Naive thymus-derived CD4-positive, alpha-beta T cell (primary cell): ENCODE measurements at regions not wholly inside any gene's neighbourhood (a gene's known extent, or its start where the extent isn't known, plus 50 kb on each side); places are given as distances from the start of the nearest gene placed in this dataset.

Source experiments
- ATAC-seq: fragments of 150-1000 bp; cut with Tn5 transposase; 2 replicates; pipeline ENCODE4 v1.10.0; 2021; ENCODE audit warnings: mild to moderate bottlenecking, moderate library complexity
- CTCF ChIA-PET: fragments of 350-600 bp; sonication (Branson Sonifier 250); formaldehyde crosslinking; loops from one replicate; lab custom pipeline; 2021; ENCODE audit warnings: antibody characterized with exemption; lab: Charles Lee
- POLR2A ChIA-PET: fragments of 350-600 bp; sonication (Branson Sonifier 250); formaldehyde crosslinking; loops from one replicate; lab custom pipeline; 2021; ENCODE audit warnings: antibody characterized with exemption, inconsistent platforms; lab: Charles Lee
- DNase-seq, 9 donors: peaks; one replicate each; pipeline versions ENCODE4 v3.0.0 to v3.0.0-alpha.2; 2020 to 2022; ENCODE audit warnings: mixed read lengths in 1 of 9
- H3K27ac ChIP-seq: one replicate; pipeline ENCODE4 v1.7.0; 2013; ENCODE audit warnings: mild to moderate bottlenecking, low read depth, low read length, moderate library complexity
- H3K27me3 ChIP-seq, 2 donors: one replicate each; pipeline ENCODE4 v1.7.0; 2013; ENCODE audit warnings: low read length in 2 of 2, mild to moderate bottlenecking in 2 of 2, moderate library complexity in 2 of 2; ENCODE audit not compliant: control insufficient read depth in 2 of 2, insufficient read depth in 2 of 2
- H3K36me3 ChIP-seq, 3 experiments: 1 replicate in 2 of 3; 2 replicates in 1 of 3; pipeline ENCODE4 v1.7.0; 2013; ENCODE audit warnings: low read length in 3 of 3, mild to moderate bottlenecking in 3 of 3, moderate library complexity in 1 of 3; ENCODE audit not compliant: insufficient read depth in 3 of 3, control insufficient read depth in 2 of 3
- H3K4me1 ChIP-seq, 2 donors: one replicate each; pipeline ENCODE4 v1.7.0; 2013; ENCODE audit warnings: low read length in 2 of 2, mild to moderate bottlenecking in 2 of 2, moderate library complexity in 1 of 2; ENCODE audit not compliant: control insufficient read depth in 2 of 2, insufficient read depth in 2 of 2
- H3K4me3 ChIP-seq: 2 replicates; pipeline ENCODE4 v1.7.0; 2013; ENCODE audit warnings: mild to moderate bottlenecking, low read length
- H3K9me3 ChIP-seq, 3 experiments: 1 replicate in 2 of 3; 2 replicates in 1 of 3; pipeline ENCODE4 v1.7.0; 2013; ENCODE audit warnings: low read length in 3 of 3; ENCODE audit not compliant: control insufficient read depth in 2 of 3
- H3K27ac Mint-ChIP-seq, 9 donors: one replicate each; pipeline ENCODE4 v1.8.0; 2020 to 2022; ENCODE audit warnings: mixed read lengths in 9 of 9, mild to moderate bottlenecking in 8 of 9, moderate library complexity in 5 of 9, inconsistent platforms in 2 of 9
- H3K27me3 Mint-ChIP-seq, 5 donors: one replicate each; pipeline ENCODE4 v1.8.0; 2021 to 2022; ENCODE audit warnings: mixed read lengths in 5 of 5, mild to moderate bottlenecking in 1 of 5
- H3K36me3 Mint-ChIP-seq, 5 donors: one replicate each; pipeline ENCODE4 v1.8.0; 2020 to 2022; ENCODE audit warnings: mixed read lengths in 5 of 5, mild to moderate bottlenecking in 3 of 5, inconsistent platforms in 1 of 5
- H3K4me1 Mint-ChIP-seq, 7 donors: one replicate each; pipeline ENCODE4 v1.8.0; 2020 to 2022; ENCODE audit warnings: mixed read lengths in 7 of 7, mild to moderate bottlenecking in 3 of 7, inconsistent platforms in 1 of 7
- H3K4me3 Mint-ChIP-seq, 10 donors: one replicate each; pipeline ENCODE4 v1.8.0; 2020 to 2022; ENCODE audit warnings: mild to moderate bottlenecking in 10 of 10, mixed read lengths in 10 of 10, moderate library complexity in 6 of 10, inconsistent platforms in 2 of 10
- H3K9me3 Mint-ChIP-seq, 11 donors: one replicate each; pipeline ENCODE4 v1.8.0; 2020 to 2022; ENCODE audit warnings: mixed read lengths in 11 of 11, mild to moderate bottlenecking in 4 of 11, inconsistent platforms in 1 of 11, moderate library complexity in 1 of 11
- intact Hi-C, 2 donors: fragments of 100-400 bp; cut with micrococcal nuclease; formaldehyde crosslinking; loops; one replicate each; pipeline ENCODE4 v1.15.1; 2023

DNA sequence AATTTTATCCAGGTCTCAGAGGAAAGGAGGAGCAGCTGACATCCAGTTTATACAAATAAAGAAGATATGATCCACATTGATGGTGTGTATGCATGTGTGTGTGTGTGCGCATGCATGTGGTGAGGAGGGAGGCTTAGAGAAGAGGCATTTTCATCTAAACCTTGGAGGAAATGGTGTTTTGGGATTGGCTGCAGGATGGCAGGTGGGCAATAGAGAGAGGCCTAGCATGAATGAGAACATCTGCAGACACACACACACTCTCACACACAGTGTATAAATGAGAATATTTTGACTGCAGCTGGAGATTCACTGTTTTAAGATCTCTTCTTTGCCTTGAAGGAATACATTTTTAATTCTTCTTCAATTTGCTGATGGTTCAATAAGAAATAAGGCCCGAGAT, 61.7 kb upstream of the TMEM17 start:
- H3K4me3 Mint-ChIP-seq = no peak overlapping the region
- H3K4me1 ChIP-seq = no peaks in the 10 kb centered on the region
- peaks cover 17 to 39% (median 31%) of the 10 kb centered on the region in 5 donors for H3K27me3 Mint-ChIP-seq
- ChIA-PET CTCF (no interaction called here), POLR2A (no interaction called here)
- peaks cover 0 to 3% (median 0%) of the 10 kb centered on the region in 5 donors for H3K36me3 Mint-ChIP-seq
- no peaks in the 10 kb centered on the region for H3K9me3 ChIP-seq
- H3K27ac Mint-ChIP-seq = no peak overlapping the region
- H3K27ac ChIP-seq = no peak overlapping the region
- H3K4me3 ChIP-seq = no peak overlapping the region
- no peaks in the 10 kb centered on the region for H3K36me3 ChIP-seq
- no peaks in the 10 kb centered on the region for H3K27me3 ChIP-seq
- H3K9me3 Mint-ChIP-seq = no peaks in the 10 kb centered on the region
- DNase-seq (no peak), ATAC-seq (no peak)
- intact Hi-C loops = no loop called here
- peaks cover 0 to 2% (median 0%) of the 10 kb centered on the region in 7 donors for H3K4me1 Mint-ChIP-seq

DNA sequence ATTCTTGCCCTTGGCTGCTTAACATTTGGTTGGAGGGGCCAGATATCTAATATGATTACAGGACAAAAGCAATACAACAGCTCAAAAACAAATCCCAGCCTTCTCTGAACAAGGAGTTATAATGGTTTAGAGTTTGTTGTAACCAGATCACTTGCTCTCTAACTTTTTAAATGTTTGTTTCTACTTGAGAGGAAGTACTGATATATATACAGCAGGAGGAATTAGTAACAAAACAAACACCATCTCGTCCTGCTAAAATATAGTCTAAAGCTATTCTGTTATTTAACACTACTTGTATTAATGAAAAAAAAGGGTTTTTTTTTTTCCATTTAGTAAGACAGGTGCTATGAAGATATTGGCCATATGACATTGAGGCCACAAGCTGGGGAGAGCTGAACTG, 60.9 kb upstream of the TMEM17 start:
- Histone ChIP-seq H3K4me3 (no peak overlapping the region), H3K36me3 (no peaks in the 10 kb centered on the region), H3K4me1 (no peaks in the 10 kb centered on the region), H3K9me3 (no peaks in the 10 kb centered on the region), H3K27ac (no peak overlapping the region), H3K27me3 (no peaks in the 10 kb centered on the region)
- H3K27ac Mint-ChIP-seq = no peak overlapping the region
- ChIA-PET CTCF (no interaction called here), POLR2A (no interaction called here)
- no peak overlapping the region for H3K4me3 Mint-ChIP-seq
- H3K27me3 Mint-ChIP-seq = peaks cover 21 to 37% (median 29%) of the 10 kb centered on the region in 5 donors
- peaks cover 0 to 3% (median 0%) of the 10 kb centered on the region in 5 donors for H3K36me3 Mint-ChIP-seq
- no peaks in the 10 kb centered on the region for H3K9me3 Mint-ChIP-seq
- ATAC-seq (no peak), DNase-seq (no peak)
- peaks cover 0 to 2% (median 0%) of the 10 kb centered on the region in 7 donors for H3K4me1 Mint-ChIP-seq
- intact Hi-C loops = no loop called here

DNA sequence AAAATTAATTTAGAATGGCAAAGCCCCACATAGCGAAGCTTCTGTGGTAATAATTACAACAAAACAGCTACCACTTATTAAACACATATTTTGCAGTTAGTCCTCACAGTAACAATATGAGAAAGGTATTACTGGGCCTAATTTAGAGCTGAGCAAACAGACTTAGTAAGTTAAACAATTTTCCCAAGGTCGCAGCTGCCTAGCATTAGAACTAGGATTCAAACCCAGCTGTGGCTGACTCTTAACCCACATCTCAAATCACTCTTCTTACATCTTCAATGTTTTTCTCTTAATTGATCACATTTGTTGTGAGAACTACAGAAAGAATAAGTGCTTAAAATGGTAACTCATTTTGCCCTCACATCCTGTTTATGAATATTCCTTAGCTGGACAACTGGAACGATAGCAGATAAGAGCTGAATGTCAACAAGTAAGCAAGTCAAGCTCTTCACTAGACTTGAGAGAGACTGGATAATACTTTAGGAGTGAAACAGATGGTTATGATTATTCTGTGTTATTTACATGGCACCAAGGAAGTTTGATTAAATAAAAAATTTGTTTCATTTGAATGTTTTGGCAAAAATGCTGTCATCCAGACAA, 59.4 kb upstream of the TMEM17 start:
- no peak overlapping the region for H3K27ac Mint-ChIP-seq
- H3K4me3 Mint-ChIP-seq = no peak overlapping the region
- DNase-seq (no peak), ATAC-seq (no peak)
- H3K27ac ChIP-seq = no peak overlapping the region
- intact Hi-C loops = no loop called here
- H3K9me3 ChIP-seq = no peaks in the 10 kb centered on the region
- H3K36me3 ChIP-seq = no peaks in the 10 kb centered on the region
- ChIA-PET POLR2A (no interaction called here), CTCF (no interaction called here)
- H3K4me1 Mint-ChIP-seq = no peaks in the 10 kb centered on the region
- peaks cover 0 to 3% (median 0%) of the 10 kb centered on the region in 5 donors for H3K36me3 Mint-ChIP-seq
- no peaks in the 10 kb centered on the region for H3K27me3 ChIP-seq
- peaks cover 14 to 32% (median 26%) of the 10 kb centered on the region in 5 donors for H3K27me3 Mint-ChIP-seq
- H3K4me3 ChIP-seq = no peak overlapping the region
- H3K4me1 ChIP-seq = no peaks in the 10 kb centered on the region
- no peaks in the 10 kb centered on the region for H3K9me3 Mint-ChIP-seq

DNA sequence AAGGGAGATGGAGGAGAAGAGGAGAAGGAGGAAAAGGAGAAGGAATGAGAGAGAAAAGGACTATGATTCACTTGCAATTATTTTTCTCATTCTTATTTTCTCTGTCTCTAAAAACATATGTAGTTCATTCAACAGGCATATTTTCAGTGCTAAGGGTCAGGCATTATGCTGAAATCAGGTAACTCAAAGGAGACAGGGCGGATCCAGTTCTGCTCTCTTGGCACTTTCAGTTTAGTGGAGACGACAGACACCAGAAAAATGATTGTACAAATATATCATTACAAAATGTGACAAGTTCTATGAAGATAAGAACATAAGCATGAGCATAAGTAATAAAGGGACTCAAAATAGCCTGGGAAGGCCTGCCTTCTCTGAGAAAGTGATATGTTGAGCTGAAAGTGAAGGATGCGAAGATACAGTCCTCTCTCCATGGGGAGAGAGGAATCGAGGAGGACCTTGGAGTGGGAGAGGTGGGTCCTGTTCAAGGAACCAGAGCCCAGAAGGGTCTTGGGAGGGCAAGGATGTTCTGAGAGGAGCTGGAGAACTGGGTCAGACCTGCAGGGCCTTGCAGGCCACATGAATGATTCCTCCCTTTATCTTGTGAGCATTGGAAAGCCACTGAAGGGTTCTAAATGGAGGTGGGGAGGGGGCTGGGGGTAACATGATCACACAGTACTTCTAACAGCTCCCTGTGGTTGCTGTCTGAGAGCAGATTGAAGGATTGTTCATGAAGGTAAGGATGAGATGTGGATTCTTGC, 58.6 kb upstream of the TMEM17 start:
- no peaks in the 10 kb centered on the region for H3K9me3 ChIP-seq
- no peaks in the 10 kb centered on the region for H3K27me3 ChIP-seq
- CTCF ChIA-PET = no interaction called here
- Mint-ChIP-seq H3K9me3 (no peaks in the 10 kb centered on the region), H3K36me3 (peaks cover 0 to 3% (median 0%) of the 10 kb centered on the region in 5 donors), H3K27ac (no peak overlapping the region), H3K27me3 (peaks cover 13 to 29% (median 19%) of the 10 kb centered on the region in 5 donors), H3K4me1 (no peaks in the 10 kb centered on the region), H3K4me3 (no peak overlapping the region)
- no peak overlapping the region for H3K27ac ChIP-seq
- no peak for DNase-seq
- intact Hi-C loops = no loop called here
- H3K4me3 ChIP-seq = no peak overlapping the region
- no peak for ATAC-seq
- no peaks in the 10 kb centered on the region for H3K4me1 ChIP-seq
- POLR2A ChIA-PET = no interaction called here
- no peaks in the 10 kb centered on the region for H3K36me3 ChIP-seq

DNA sequence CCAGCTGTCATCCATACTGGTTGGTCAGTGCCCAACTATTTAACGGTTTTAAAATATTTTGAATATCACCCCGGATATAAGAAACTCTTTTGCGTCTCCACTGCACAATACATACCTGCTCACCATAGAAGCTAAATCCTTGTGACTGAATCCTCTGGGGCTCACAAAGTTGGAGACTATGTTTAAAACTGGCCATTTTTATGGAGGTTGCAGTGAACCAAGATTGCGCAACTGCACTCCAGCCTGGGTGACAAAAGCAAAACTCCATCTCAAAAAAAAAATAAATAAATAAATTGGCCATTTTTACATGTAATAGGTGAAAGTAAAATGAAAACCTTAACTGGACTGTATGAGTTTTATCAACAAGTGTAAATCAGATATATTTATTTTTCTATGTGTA, 55.6 kb upstream of the TMEM17 start:
- Histone ChIP-seq H3K27ac (no peak overlapping the region), H3K9me3 (no peaks in the 10 kb centered on the region), H3K4me1 (no peaks in the 10 kb centered on the region), H3K36me3 (no peaks in the 10 kb centered on the region), H3K27me3 (no peaks in the 10 kb centered on the region), H3K4me3 (no peak overlapping the region)
- H3K36me3 Mint-ChIP-seq = peaks cover 0 to 6% (median 0%) of the 10 kb centered on the region in 5 donors
- H3K27ac Mint-ChIP-seq = no peak overlapping the region
- ATAC-seq = no peak
- no peaks in the 10 kb centered on the region for H3K4me1 Mint-ChIP-seq
- ChIA-PET POLR2A (no interaction called here), CTCF (no interaction called here)
- H3K27me3 Mint-ChIP-seq = peaks cover 5 to 19% (median 18%) of the 10 kb centered on the region in 5 donors
- H3K4me3 Mint-ChIP-seq = no peak overlapping the region
- intact Hi-C loops = no loop called here
- no peak for DNase-seq
- peaks cover 0 to 8% (median 0%) of the 10 kb centered on the region in 11 donors for H3K9me3 Mint-ChIP-seq

DNA sequence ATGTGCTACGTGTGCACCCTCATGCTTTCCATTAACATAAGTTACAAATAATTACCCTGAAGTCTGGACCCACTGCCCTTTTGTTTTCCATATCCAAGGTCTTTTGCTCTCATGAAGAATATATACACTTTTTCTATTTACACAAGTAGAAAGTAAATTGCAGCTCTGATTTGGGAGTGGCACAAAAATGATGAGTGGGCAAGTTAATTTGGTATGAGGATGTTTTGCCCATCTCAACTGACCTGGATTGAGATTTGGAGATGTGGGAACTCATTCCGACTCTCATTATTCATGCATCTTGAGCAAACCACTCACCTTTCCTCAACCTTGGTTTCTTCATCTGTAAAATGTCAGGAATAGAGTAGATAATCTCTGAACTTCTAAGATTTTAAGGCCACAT, 53.6 kb upstream of the TMEM17 start:
- DNase-seq (no peak), ATAC-seq (no peak)
- Mint-ChIP-seq H3K27me3 (peaks cover 11 to 29% (median 26%) of the 10 kb centered on the region in 5 donors), H3K9me3 (peaks cover 0 to 8% (median 0%) of the 10 kb centered on the region in 11 donors), H3K4me3 (no peak overlapping the region), H3K4me1 (no peaks in the 10 kb centered on the region), H3K27ac (no peak overlapping the region), H3K36me3 (peaks cover 0 to 6% (median 0%) of the 10 kb centered on the region in 5 donors)
- Histone ChIP-seq H3K4me3 (no peak overlapping the region), H3K36me3 (no peaks in the 10 kb centered on the region), H3K4me1 (no peaks in the 10 kb centered on the region), H3K27ac (no peak overlapping the region), H3K9me3 (no peaks in the 10 kb centered on the region), H3K27me3 (no peaks in the 10 kb centered on the region)
- POLR2A ChIA-PET = no interaction called here
- CTCF ChIA-PET = no interaction called here
- intact Hi-C loops = no loop called here

DNA sequence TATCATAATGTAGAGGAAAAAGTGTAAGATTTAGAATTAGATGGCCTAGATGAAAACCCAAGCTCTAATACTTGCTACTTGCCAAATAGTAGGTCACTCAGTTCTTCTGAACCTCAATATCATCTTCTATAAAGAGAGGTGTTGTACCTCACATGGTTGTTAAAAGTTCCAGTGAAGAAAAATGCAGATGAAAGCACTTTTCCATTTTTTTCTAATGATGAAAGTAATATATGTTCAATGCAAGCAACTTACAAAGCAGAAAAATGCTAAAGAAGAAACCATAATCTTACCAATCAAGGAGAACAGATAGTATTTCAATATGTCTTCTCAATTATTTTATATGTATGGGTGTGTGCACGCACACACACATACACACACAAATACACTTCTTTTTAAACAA, 52.7 kb upstream of the TMEM17 start:
- H3K27ac Mint-ChIP-seq = no peak overlapping the region
- no peak for DNase-seq

More for the DNA sequence above, 52.7 kb upstream of the TMEM17 start:
- H3K27me3 Mint-ChIP-seq = peaks cover 13 to 37% (median 30%) of the 10 kb centered on the region in 5 donors
- intact Hi-C loops = no loop called here
- H3K4me3 ChIP-seq = no peak overlapping the region
- no peaks in the 10 kb centered on the region for H3K27me3 ChIP-seq
- ChIA-PET CTCF (no interaction called here), POLR2A (no interaction called here)
- ATAC-seq = no peak
- H3K9me3 Mint-ChIP-seq = peaks cover 0 to 8% (median 0%) of the 10 kb centered on the region in 11 donors
- H3K4me1 Mint-ChIP-seq = no peaks in the 10 kb centered on the region
- peaks cover 0 to 6% (median 0%) of the 10 kb centered on the region in 5 donors for H3K36me3 Mint-ChIP-seq
- no peaks in the 10 kb centered on the region for H3K36me3 ChIP-seq
- H3K4me1 ChIP-seq = no peaks in the 10 kb centered on the region
- H3K27ac ChIP-seq = no peak overlapping the region
- H3K4me3 Mint-ChIP-seq = no peak overlapping the region
- no peaks in the 10 kb centered on the region for H3K9me3 ChIP-seq
